HG02970 (cell line): ENCODE measurements at regions not wholly inside any gene's neighbourhood (a gene's known extent, or its start where the extent isn't known, plus 50 kb on each side); places are given as distances from the start of the nearest gene placed in this dataset.
"Not testable (repeated sequence)": the region's sequence is repeated elsewhere in the genome, so short reads cannot be mapped to it uniquely, and the experiment has no call there.

Experiments used
- ATAC-seq: cut with Tn5 transposase; IDR thresholded peaks from one replicate; pipeline ENCODE4 v1.9.1; 2021; ENCODE audit warnings: mild to moderate bottlenecking, moderate library complexity, moderate number of reproducible peaks; ENCODE audit not compliant: unreplicated experiment, low FRiP score

GRCh38 chrX:39779952-39780783 lies 317.6 kb downstream of the BCOR start:
- no peak for ATAC-seq

GRCh38 chrX:39782276-39782675 lies 315.5 kb downstream of the BCOR start:
- no peak for ATAC-seq

GRCh38 chrX:39787999-39788398 lies 309.8 kb downstream of the BCOR start:
- ATAC-seq, result no peak

GRCh38 chrX:39788521-39788920 lies 309.2 kb downstream of the BCOR start:
- ATAC-seq, result no peak

GRCh38 chrX:39791691-39792090 lies 306.1 kb downstream of the BCOR start:
- ATAC-seq, result no peak

GRCh38 chrX:39795605-39796004 lies 302.2 kb downstream of the BCOR start:
- ATAC-seq, result no peak

GRCh38 chrX:39796856-39797255 lies 300.9 kb downstream of the BCOR start:
- ATAC-seq, result no peak

- not testable (repeated sequence) for ATAC-seq
Measured at GRCh38 chrX:39798488-39798887, 299.3 kb downstream of the BCOR start.

GRCh38 chrX:39802354-39802753 lies 295.4 kb downstream of the BCOR start:
- no peak for ATAC-seq

GRCh38 chrX:39802908-39803307 lies 294.9 kb downstream of the BCOR start:
- ATAC-seq, result no peak

GRCh38 chrX:39805022-39805421 lies 292.7 kb downstream of the BCOR start:
- no peak for ATAC-seq

GRCh38 chrX:39805825-39806224 lies 291.9 kb downstream of the BCOR start:
- ATAC-seq, result no peak

GRCh38 chrX:39808471-39808917 lies 289.3 kb downstream of the BCOR start:
- no peak for ATAC-seq

- no peak for ATAC-seq
Measured at GRCh38 chrX:39809331-39809730, 288.4 kb downstream of the BCOR start.

GRCh38 chrX:39810901-39811300 lies 286.9 kb downstream of the BCOR start:
- ATAC-seq, result no peak

- no peak for ATAC-seq
Measured at GRCh38 chrX:39811376-39811775, 286.4 kb downstream of the BCOR start.

GRCh38 chrX:39813631-39814277 lies 284.0 kb downstream of the BCOR start:
- ATAC-seq, result no peak

- no peak for ATAC-seq
Measured at GRCh38 chrX:39814391-39814790, 283.4 kb downstream of the BCOR start.

- no peak for ATAC-seq
Measured at GRCh38 chrX:39815631-39816030, 282.1 kb downstream of the BCOR start.

GRCh38 chrX:39816871-39817731 lies 280.7 kb downstream of the BCOR start:
- ATAC-seq, result no peak
